Transverse colon (tissue), 4 donors: ENCODE measurements at regions not wholly inside any gene's neighbourhood (a gene's known extent, or its start where the extent isn't known, plus 50 kb on each side); places are given as distances from the start of the nearest gene placed in this dataset.

Source experiments
- CTCF ChIP-seq, 5 experiments: fragments of 200-600 bp in 3 of 5; fragments of 450-650 bp in 2 of 5; sonication (generic) in 3 of 5; IDR thresholded peaks; 1 replicate in 2 of 5; 2 replicates in 3 of 5; pipeline ENCODE4 v1.5.1; 2016 to 2017; ENCODE audit warnings: antibody characterized with exemption in 5 of 5, inconsistent platforms in 3 of 5, mild to moderate bottlenecking in 2 of 5, moderate library complexity in 1 of 5
- EP300 ChIP-seq: sonication (generic); formaldehyde crosslinking; IDR thresholded peaks from one replicate; pipeline ENCODE4 v1.6.1; 2017; ENCODE audit warnings: antibody characterized with exemption, low read depth
- POLR2A ChIP-seq: fragments of 450-650 bp; IDR thresholded peaks from one replicate; pipeline ENCODE4 v1.6.1; 2016; ENCODE audit warnings: antibody characterized with exemption, mild to moderate bottlenecking, moderate library complexity
- POLR2AphosphoS5 ChIP-seq, 3 donors: sonication (generic); formaldehyde crosslinking; IDR thresholded peaks; one replicate each; pipeline ENCODE4 v1.6.1; 2016; ENCODE audit warnings: antibody characterized with exemption in 3 of 3

- TF ChIP-seq POLR2AphosphoS5 (IDR thresholded peaks at IDR 0.05) = peak in 1 of 3 donors; percentile 8
- TF ChIP-seq CTCF (IDR thresholded peaks at IDR 0.05) = no peak
- TF ChIP-seq POLR2A = no peak
- no peak for TF ChIP-seq EP300
Measured at GRCh38 chr11:10379426-10379825, 74.6 kb downstream of the ADM start.
